Stimulated activated CD8-positive, alpha-beta memory T cell treated with anti-CD3 and anti-CD28 coated beads, Interleukin-4, amount 100 ng/mL, for 24 hours (primary cell): ENCODE measurements at regions not wholly inside any gene's neighbourhood (a gene's known extent, or its start where the extent isn't known, plus 50 kb on each side); places are given as distances from the start of the nearest gene placed in this dataset.
"Not testable (repeated sequence)": the region's sequence is repeated elsewhere in the genome, so short reads cannot be mapped to it uniquely, and the experiment has no call there.

Source experiments
- DNase-seq: peaks from one replicate; pipeline ENCODE4 v3.0.0-alpha.2; 2020; ENCODE audit warnings: low read depth

DNA sequence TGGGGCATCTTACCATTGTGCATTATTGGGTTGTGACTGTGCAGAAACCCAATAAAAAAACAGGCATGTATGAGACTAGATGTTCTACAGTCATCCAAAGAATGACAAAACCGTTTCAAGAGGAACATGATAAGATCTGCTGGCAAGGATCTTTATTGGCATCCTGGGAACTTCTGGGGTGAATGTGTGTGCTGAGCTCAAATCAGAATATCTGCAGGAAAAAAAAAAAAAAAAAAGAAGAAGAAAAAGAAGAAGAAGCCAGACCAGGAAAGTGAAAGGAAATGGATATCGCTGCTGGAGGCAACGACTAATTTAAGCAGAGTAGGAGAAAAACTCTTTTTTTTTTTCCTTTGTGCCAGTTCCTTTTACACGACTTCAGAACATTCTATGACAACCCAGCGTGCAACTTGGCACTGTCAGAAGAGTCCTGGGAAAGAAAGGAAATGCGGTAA is 484.2 kb upstream of the BOD1L1 start:
- DNase-seq: no peak

DNA sequence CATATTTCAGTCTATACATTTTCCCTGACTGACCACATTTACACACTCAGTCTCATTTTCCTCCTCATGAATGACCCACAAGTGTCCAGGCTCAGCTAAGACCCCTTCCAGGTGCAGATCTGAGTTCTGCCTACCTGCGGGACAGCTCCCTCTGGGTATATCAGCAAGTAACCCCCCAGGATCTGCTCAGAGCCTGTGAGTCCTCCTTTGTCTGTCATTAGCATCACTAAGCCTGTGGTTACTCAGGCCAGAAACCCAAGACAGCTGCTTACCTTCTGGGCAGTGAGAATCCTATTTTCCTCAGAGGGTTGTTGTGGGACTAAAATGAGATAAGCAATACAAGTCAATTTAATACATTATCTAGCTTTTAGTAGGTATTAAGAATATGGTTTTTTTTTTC is 487.6 kb upstream of the BOD1L1 start:
- DNase-seq: no peak

DNA sequence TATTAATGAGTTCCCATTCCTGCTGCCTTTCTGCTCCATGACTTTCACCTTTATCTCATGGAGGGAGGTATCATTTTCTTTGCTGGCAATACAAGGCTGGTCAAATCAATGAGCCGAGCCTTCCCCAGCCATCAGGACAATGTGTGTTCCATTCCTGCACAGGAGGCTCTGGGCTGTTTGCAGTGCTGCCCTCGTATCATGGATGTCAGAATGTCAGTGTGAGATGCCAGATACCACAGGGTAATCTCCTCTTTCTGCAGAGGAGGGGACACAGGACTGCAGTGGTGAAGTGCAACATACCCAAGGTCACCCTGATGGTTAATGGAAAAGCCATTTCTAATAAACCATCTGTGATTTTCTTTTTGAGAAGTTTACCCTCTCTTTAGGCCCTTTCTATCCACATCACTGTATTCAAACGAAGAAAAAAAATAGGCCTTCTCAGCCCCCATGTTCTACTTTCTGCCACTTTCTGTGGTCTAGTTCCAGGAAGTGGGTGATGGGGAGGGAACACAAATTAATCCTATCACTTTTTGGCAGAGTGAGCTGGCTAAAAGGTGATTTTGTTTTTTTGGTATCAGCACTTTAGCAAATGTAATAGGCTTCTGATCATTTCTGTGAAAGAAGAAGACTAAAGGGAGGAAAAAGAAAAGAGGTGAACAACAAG is 490.2 kb upstream of the BOD1L1 start:
- no peak for DNase-seq

DNA sequence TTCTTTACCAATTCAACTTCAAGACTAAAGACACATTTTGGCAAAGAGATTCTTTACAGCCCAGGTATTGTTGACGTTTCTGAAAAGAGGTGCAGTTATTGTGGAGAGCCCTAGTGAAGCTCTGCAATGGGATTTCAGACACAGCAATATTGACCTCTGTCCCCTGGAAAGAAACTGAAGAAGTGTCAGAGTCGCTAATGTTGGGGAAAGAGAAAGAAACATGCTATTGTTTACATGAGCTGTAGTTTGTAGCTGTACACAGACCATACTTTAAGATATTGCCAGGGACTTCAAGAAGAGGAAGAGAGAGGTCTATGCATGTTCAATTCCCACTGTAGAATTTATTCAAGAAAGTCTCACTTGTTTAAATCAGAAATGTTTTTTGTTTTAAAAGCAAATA is 497.3 kb upstream of the BOD1L1 start:
- DNase-seq: no peak

DNA sequence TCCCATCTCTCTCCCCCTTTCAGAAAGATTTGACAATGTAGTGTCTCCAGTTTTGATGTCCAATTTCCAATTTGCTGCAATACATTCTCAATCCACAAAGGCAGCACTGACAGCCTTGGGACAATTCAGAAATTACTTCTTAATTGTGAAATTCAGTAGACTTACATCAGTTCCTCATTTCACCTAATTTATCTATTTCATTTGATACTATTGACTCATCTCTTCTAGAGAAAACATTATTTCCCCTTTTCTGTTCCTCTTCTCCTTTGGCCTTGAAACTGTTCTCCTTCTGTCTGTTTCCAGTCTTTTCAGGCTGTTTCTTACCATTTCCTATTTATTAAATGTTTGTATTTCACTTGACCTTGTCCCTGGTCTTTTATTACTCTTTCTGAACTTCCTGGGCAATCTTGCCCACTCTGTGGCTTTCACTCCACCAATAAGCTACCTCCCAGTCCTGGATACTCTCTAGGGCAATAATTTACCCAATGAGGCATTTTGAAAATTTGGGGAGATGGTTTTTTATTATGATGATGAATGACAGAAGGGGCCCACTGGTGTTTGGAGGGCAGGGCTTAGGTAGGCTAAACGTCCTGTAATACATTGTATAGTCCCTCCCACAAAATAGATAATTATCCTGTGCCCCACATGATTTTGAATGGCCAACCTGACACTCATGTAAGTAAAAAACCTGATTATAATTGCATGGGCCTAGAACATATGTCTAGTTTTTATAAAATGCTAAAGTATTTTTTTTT is 498.0 kb upstream of the BOD1L1 start:
- no peak for DNase-seq

DNA sequence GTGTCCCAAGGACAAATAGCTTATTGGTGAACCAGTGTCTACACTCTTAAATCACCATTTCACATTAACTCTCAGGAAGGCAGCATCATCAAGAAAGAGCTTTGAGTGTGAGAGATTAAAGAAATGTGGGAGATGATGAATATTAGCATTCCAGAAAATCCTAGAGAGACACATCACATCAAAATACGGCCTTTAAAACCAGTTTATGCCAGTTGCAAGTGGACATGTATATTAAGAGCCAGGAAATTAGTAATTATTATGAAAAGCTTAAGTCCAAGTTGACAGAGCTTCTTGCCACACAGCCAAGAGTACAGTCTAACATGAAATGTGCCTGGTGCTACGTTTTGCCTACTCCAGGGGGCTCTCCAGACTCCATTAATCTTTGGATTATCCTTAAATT is 503.0 kb upstream of the BOD1L1 start:
- DNase-seq: no peak

DNA sequence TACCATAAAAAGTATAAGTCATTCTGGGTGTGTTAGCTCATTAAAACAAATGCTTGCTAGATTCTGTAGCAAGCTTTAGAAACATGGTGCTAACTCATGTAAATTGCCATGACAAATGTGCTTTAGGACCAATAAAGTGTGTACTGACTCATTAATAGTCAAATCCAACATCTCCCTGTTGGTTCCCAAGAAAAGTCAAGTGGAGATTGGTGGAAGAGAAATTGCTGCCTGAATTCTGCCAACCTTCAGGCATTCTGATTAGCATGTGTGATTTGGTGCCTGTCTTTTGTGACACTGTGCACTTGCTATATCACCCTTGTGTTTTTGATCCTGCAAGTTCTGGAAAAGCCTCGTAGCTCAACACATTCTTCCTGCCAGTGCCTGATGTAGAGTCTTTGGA is 503.8 kb upstream of the BOD1L1 start:
- DNase-seq: no peak

DNA sequence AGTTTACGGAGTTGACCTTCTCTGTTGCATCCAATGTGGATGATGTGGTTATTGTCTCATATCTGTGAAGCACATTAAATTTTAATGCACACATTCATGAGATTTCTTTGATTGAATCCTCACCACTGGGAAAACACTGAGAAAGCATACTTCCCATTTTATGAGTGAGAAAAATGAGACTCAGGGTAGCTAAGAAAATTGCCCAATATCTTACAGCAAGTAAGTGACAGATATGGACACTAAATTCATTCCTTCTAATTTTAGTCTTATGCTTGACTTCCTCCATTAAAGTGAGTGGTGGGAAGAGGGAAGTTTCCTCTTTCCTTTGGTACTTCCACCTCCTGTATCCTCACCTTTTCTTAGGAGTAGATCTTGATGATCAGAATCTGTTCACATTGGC is 504.8 kb upstream of the BOD1L1 start:
- no peak for DNase-seq

DNA sequence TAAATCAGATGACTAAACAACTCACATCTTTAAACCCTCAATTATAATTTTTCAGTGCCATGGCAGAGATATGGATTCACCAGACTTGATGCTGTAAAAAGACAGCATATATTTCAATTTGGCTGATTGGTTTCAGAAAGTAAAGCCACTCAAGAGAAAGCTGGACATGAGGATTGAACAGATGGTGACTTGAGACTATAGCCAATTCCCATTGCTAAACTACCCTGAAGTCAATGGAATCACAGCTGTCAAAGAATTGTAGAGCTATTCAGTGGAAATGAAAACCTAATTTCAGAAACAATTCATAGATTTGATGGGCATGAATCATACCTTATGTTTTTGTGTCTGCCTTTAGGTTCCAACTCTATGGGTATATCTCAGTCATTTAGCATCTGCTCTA is 510.6 kb upstream of the BOD1L1 start:
- DNase-seq: no peak

DNA sequence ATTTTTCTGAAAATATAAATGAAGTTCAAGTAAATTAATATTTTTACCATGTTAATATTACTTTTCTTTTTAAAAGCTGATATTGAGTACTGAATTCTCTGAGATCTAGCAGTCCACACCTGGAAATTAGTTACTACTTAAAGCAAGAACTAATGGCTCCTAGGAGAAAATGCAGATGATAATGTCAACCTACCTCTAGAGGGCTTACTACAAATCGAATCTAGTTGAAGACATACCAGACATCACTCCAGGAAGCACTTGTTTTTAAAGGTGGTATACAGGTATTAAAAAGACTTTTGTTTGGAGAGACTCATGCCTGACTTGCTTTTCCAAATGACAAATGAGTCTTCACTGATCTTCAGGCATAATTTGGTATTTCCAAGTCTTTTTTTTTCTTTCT is 516.4 kb upstream of the BOD1L1 start:
- DNase-seq: no peak

DNA sequence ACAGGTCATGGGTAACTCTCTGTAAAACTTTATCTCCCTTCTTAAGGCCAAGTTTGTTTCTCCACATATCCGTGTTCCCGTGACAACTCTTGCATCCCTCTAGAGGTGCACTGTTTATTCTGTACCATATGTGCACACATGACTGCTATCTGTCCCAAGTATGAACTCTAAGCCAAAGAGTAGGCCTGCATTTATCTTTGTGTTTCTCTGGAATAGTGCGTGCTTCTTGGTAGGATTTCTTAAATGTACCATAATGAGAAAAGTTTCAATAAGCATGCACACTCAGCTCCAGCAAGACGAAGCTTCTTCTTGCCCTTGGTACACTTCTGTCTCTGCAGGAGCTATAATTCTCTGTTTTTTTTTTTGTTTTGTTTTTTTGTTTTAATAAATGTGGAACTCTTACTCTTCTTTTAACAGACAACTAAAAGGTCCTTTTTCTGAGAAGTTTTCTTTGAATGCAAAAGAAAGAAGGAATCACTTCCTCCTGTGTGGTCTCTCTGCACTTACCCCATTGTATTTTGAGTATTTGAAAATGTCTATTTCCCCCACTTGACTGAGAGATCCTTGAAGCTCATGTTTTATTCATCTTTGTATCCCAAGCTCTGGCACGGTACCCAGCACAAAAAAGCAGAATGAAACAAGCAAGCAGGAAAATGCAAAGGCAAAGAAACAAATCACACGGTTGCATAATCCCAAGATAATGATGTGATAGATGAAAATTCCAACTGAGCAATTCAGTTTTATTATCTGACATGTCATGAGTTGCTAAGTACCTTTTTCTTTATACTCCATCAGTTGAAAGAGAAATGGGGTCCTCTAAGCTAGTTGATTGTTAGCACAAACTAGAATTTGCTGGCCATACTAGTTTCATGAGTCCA is 521.9 kb upstream of the BOD1L1 start:
- no peak for DNase-seq

DNA sequence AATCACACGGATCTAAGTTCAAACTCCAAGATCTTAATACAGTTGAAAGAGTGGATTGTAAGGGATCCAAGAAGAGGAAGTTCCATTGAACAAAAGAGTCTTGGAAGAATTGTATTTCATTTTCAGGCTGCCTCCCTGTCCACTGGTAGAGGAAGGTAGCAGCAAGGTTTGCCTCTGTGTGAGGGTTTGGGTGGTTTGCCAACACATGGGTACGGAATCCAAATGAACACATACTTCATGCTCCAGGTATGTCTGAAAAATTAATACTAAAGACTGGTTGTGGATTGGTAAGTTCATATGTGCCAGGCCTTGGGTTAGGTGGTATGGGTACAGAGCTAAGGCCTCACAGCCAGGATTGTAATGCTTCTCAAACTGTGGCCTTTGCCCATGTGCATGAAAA is 523.6 kb upstream of the BOD1L1 start:
- DNase-seq: no peak

DNA sequence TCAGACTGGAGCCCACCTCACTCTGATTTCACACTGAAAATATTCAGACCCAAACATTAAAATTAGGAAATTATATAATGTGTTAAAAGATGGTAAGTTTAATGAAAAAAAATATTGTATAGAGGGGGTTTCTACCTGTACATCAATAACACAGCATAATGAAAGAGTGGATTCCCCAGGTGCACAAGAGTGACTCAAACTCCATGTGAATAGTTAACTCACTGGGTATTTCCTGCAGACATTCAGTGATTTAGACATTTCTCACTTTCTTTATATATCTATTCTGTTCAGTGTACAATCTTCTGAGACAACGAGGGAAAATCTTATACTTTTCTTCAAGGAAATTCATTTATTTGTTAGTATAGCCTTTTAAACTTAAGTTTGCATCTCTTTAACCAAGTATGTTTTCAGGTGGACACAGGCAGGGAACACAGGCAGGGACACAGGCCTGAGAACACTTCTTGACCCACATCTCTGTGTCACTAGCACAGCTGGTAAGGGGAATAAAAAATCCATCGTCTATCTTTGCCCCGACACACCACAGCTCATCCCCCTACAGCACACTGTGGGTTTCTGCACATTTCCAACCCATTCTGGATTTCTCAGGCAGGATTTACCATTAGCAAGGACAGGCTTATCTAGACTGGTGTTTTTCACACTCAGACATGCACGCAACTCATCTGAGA is 525.5 kb upstream of the BOD1L1 start:
- DNase-seq: no peak

DNA sequence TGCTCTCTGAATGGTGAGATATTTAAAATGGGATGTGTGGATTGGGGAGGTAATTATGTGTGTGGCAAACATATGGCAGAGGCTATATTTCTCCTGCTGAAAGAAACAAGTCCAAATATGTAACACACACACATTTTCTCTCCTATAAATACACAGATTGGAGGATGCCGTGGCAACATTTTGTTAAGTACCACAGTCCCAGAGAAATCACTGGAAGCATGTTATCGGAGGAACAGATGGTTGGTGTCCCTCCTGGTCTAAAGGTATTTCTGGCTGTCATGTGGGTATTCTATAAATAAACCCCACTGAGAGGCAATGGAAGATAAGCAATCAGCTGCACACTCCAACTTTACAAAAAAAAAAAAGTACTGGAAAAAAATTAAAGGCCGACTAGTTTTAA is 528.3 kb upstream of the BOD1L1 start:
- no peak for DNase-seq

DNA sequence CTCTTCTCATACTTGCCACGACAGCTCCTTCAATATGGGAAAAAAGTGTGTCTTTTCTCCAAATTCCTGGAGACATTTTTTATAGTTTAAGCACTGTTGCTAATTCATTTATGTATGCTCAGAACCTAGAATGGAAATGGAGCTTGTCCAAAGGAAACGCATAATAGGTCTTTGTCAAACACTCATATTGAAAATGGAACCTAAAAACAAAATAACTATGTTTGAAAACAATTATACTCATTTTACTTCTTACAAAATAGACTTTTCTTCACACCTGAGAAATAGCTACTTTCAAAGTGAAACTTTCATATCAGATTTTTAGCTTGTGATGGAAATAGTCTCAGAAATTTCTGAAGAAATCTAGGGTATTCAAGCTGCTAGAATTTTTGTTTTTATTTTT is 529.7 kb upstream of the BOD1L1 start:
- DNase-seq: no peak

DNA sequence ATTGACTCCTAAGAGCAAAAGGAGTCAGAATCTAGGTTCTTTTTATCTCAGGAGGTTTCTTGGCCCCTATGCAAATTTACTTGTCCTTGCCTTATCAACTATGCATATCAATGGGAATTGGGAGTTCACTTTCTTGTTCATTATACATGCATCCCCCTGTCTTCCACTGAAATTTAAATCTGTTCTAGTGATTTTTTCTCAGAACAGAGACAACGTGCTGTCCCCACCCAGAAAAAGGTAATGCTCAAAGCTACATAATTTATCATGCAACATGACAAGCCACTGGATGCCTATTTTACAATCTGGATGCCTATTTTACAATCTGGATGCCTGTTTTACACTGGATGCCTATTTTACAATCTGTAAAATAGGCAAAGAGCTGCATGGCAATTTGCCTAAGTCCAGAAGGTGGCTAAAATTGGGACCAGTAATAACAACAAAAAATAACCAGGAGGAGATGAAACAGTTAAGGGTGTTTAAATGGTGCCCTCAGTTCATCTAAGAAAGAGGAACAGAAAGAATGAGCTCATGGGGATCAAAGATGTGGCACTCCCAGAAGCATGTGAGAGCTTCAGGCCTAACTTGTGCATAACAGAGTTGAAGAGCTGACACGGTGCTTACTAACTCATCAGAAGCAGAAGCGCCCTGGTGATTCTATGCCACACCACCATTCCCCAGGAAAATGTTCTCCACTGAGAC is 537.8 kb upstream of the BOD1L1 start:
- DNase-seq: no peak

DNA sequence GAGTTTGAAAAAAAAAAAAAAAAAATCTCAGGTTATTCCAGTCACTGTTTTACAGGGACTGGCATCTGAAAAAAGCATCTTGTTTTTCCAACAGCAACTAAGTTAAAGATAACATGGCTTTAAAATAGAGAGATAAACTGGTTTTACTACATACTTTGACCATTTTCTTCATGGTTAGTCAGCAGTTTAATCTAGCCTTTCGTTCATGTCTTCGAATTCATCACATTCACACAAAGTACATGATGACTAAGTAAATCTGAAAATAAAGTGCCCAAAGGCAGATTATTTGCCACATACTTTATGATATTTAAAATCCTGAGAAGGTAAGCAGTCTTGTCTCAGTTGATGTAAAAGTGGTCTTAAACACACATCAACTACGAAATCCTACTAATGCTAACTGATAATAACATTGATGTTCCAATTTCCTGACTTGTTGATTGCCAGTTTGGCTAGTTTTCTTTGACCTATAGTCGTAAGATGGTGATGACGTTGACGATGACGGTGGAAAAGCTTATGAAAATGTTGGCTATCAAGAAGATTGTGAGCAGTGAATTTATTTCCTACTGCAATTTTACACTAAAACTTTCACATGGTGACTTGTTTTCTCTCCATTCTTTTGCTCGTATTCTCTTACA is 540.5 kb upstream of the BOD1L1 start:
- no peak for DNase-seq

DNA sequence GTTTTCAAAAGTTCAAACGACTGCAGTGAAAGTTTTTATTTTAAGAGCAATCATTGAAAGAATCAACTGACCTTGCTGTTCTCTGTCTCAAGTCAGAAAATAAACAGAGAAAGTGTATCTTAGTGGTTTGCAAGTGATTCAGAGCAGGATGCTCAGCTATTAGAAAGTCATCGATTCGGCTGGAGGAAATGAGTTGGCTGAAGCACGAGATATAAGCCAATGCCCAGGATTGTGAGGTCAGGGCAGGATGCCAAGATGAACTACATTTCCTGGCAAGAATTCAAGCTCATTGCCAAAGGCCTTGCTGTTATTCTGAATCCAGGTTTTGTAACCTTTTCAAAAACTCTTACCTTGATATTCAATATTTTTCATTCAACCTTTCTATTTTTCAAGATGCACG is 541.4 kb upstream of the BOD1L1 start:
- no peak for DNase-seq

DNA sequence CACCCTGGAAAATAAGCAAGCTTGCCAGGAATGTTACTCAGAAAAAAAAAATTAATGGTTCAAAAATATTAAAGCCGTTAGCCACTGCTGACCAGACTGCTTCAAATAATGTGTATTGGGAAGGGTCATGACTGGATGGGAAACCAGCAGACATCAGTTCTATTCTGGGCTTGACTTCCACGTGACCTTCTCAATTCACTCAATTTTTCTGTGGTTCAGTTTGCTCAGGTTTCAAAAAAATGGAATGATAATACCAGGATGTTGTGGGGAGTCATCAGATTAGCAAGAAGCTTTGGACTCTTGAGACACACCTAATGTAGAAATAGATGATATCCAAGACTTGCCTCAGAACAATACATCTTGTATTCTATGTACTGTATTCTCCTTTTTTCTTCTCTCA is 541.9 kb upstream of the BOD1L1 start:
- DNase-seq: no peak

DNA sequence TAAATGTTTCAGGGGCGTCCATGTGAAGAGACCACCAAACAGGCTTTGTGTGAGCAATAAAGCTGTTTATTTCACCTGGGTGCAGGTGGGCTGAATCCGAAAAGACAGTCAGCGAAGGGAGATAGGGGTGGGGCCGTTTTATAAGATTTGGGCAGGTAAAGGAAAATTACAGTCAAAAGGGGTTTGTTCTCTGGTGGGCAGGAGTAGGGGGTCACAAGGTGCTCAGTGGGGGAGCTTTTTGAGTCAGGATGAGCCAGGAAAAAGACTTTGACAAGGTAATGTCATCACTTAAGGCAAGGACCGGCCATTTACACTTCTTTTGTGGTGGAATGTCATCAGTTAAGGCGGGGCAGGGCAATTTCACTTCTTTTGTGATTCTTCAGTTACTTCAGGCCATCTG is 542.4 kb upstream of the BOD1L1 start:
- DNase-seq: not testable (repeated sequence)

DNA sequence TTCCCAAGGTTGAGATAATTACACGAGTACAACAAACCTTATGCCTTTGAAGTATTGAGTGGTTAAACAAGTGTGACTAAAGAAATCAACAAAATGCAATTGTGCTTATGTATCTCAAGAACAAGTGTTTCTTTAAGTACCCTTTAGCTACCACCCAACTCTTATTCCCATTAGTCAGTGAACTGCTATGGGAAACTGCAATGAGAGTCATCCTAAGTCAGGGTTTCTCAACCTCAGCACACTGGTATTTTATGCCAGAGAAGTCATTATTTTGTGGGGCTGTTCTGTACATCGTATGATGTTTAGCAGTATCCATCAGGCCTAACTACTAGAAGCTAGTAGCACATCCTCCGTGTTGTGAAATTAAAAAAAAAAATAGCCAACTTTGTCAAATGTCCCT is 549.1 kb upstream of the BOD1L1 start:
- no peak for DNase-seq
